A549 (cell line): ENCODE measurements at regions not wholly inside any gene's neighbourhood (a gene's known extent, or its start where the extent isn't known, plus 50 kb on each side); places are given as distances from the start of the nearest gene placed in this dataset.

Experiments used
- ATAC-seq, 2 experiments: fragments of 200-7000 bp in 1 of 2; fragments of >200 bp in 1 of 2; cut with Nextera tagmentation in 1 of 2; cut with Tn5 transposase in 1 of 2; 3 replicates each; pipeline versions ENCODE4 v1.8.0 to v1.9.1; 2018 to 2020; ENCODE audit warnings: mild to moderate bottlenecking in 1 of 2, moderate library complexity in 1 of 2
- CTCF ChIA-PET: fragments of 300-600 bp; sonication (Branson Sonifier 250); formaldehyde crosslinking; extraction: SDS; loops from one replicate; lab custom pipeline; 2021; ENCODE audit warnings: antibody characterized with exemption, inconsistent platforms; lab: Yijun Ruan, JAX
- POLR2A ChIA-PET: fragments of 350-600 bp; formaldehyde crosslinking; extraction: SDS; loops from one replicate; lab custom pipeline; 2021; ENCODE audit warnings: antibody characterized with exemption, inconsistent platforms; lab: Yijun Ruan, JAX
- DNase-seq, 2 experiments: peaks; one replicate each; pipeline versions ENCODE4 v3.0.0 to v3.0.0-alpha.2; 2011 to 2016; ENCODE audit warnings: low read depth in 1 of 2, low spot score in 1 of 2
- FAIRE-seq: peaks from 2 replicates; lab custom pipeline; 2011; peaks lifted over from hg19 to GRCh38; lab: Jason Lieb, UNC
- H3K27ac ChIP-seq, 2 experiments: fragments of >200 bp; sonication (Bioruptor Twin); formaldehyde crosslinking; 3 replicates each; pipeline ENCODE4 v1.5.1; 2016 to 2017
- H3K4me1 ChIP-seq: fragments of >200 bp; sonication (Bioruptor Twin); formaldehyde crosslinking; 3 replicates; pipeline ENCODE4 v1.6.1; 2016
- H3K4me2 ChIP-seq: fragments of >200 bp; sonication (Bioruptor Twin); formaldehyde crosslinking; 3 replicates; pipeline ENCODE4 v1.6.1; 2016
- H3K4me3 ChIP-seq: fragments of >200 bp; sonication (Bioruptor Twin); formaldehyde crosslinking; 3 replicates; pipeline ENCODE4 v1.5.1; 2016
- H3K9me3 ChIP-seq: fragments of >200 bp; sonication (Bioruptor Twin); formaldehyde crosslinking; 3 replicates; pipeline ENCODE4 v1.6.1; 2016
- CBX2 ChIP-seq: fragments of 200-600 bp; sonication (generic); IDR thresholded peaks from 2 replicates; pipeline ENCODE4 v1.6.1; 2016; ENCODE audit warnings: low read depth, mild to moderate bottlenecking, borderline replicate concordance
- CEBPB ChIP-seq, 2 experiments: fragments of >200 bp in 1 of 2; sonication (Bioruptor Twin) in 1 of 2; formaldehyde crosslinking in 1 of 2; IDR thresholded peaks; 2 replicates each; pipeline ENCODE4 v1.6.1; 2012 to 2016
- CHD2 ChIP-seq: fragments of 150-350 bp; IDR thresholded peaks from 2 replicates; pipeline ENCODE4 v1.6.1; 2014; ENCODE audit warnings: low read length; ENCODE audit not compliant: partially characterized antibody
- EHF ChIP-seq: fragments of 250-450 bp; sonication (Bioruptor Pico); IDR thresholded peaks from 2 replicates; pipeline ENCODE4 v1.5.0; 2020; ENCODE audit warnings: mild to moderate bottlenecking
- EHMT2 ChIP-seq: fragments of 200-600 bp; sonication (generic); IDR thresholded peaks from 2 replicates; pipeline ENCODE4 v1.6.1; 2016; ENCODE audit warnings: antibody characterized with exemption, low read depth, mild to moderate bottlenecking, moderate library complexity
- EP300 ChIP-seq, 2 experiments: fragments of >200 bp; sonication (Bioruptor Twin); formaldehyde crosslinking; IDR thresholded peaks; 2 replicates in 1 of 2; 3 replicates in 1 of 2; pipeline ENCODE4 v1.6.1; 2016 to 2017
- ESRRA ChIP-seq: fragments of 150-350 bp; IDR thresholded peaks from 2 replicates; pipeline ENCODE4 v1.6.1; 2014; ENCODE audit warnings: mild to moderate bottlenecking, low read length, borderline replicate concordance
- FOSB ChIP-seq: fragments of 250-450 bp; sonication (Bioruptor Pico); IDR thresholded peaks from 2 replicates; pipeline ENCODE4 v1.5.0; 2020; ENCODE audit warnings: mild to moderate bottlenecking, moderate library complexity
- JUN ChIP-seq, 2 experiments: fragments of >200 bp; sonication (Bioruptor Twin); formaldehyde crosslinking; IDR thresholded peaks; 2 replicates in 1 of 2; 3 replicates in 1 of 2; pipeline ENCODE4 v1.6.1; 2016 to 2017
- MAFK ChIP-seq: fragments of 450-650 bp; IDR thresholded peaks from 2 replicates; pipeline ENCODE4 v1.6.1; 2014; ENCODE audit not compliant: partially characterized antibody
- MAZ ChIP-seq: fragments of 150-350 bp; IDR thresholded peaks from 2 replicates; pipeline ENCODE4 v1.6.1; 2014; ENCODE audit warnings: antibody characterized with exemption, low read depth, low read length, borderline replicate concordance
- MYC ChIP-seq: IDR thresholded peaks from 2 replicates; pipeline ENCODE4 v1.6.1; 2012; ENCODE audit warnings: mild to moderate bottlenecking, inconsistent platforms, low read length, improper control_type of control experiment, borderline replicate concordance
- PHF8 ChIP-seq: fragments of 200-600 bp; sonication (generic); IDR thresholded peaks from 2 replicates; pipeline ENCODE4 v1.6.1; 2016; ENCODE audit warnings: low read depth, mild to moderate bottlenecking, antibody characterized with exemption, moderate library complexity, borderline replicate concordance
- POLR2A ChIP-seq: IDR thresholded peaks from 2 replicates; pipeline ENCODE4 v1.6.1; 2012; ENCODE audit warnings: mild to moderate bottlenecking, low read length
- RARB ChIP-seq: fragments of 250-450 bp; sonication (Bioruptor Pico); IDR thresholded peaks from 2 replicates; pipeline ENCODE4 v1.8.0; 2021; ENCODE audit warnings: mild to moderate bottlenecking, moderate library complexity
- TFCP2L1 ChIP-seq: fragments of 250-450 bp; sonication (Bioruptor Pico); IDR thresholded peaks from 2 replicates; pipeline ENCODE4 v1.5.0; 2021; ENCODE audit warnings: mild to moderate bottlenecking
- ZFP36 ChIP-seq: fragments of 450-650 bp; IDR thresholded peaks from 2 replicates; pipeline ENCODE4 v1.6.1; 2014; ENCODE audit warnings: borderline replicate concordance; ENCODE audit not compliant: partially characterized antibody
- ZNF302 ChIP-seq: fragments of 250-450 bp; sonication (Bioruptor Pico); IDR thresholded peaks from 2 replicates; pipeline ENCODE4 v1.9.0; 2021; ENCODE audit warnings: inconsistent platforms, mild to moderate bottlenecking, moderate library complexity
- WGBS: methylation state at CpG from one replicate; pipeline ENCODE4 v1.1.6; 2017; ENCODE audit errors: missing lambda C conversion rate; 5-methylcytosine and 5-hydroxymethylcytosine counted together
- TF ChIP-seq, protein P1 (sequence below): fragments of 250-450 bp; sonication (Bioruptor Pico); IDR thresholded peaks from 2 replicates; pipeline ENCODE4 v1.5.0; 2020; ENCODE audit warnings: low read depth, mild to moderate bottlenecking, moderate library complexity
- TF ChIP-seq, protein P2 (sequence below): fragments of 200-600 bp; sonication (generic); IDR thresholded peaks from 2 replicates; pipeline ENCODE4 v1.6.1; 2016; ENCODE audit warnings: antibody characterized with exemption, mild to moderate bottlenecking, moderate library complexity
- TF ChIP-seq, protein P3 (sequence below): fragments of 450-650 bp; IDR thresholded peaks from 2 replicates; pipeline ENCODE4 v1.6.1; 2014; ENCODE audit warnings: antibody characterized with exemption
- TF ChIP-seq, protein P4 (sequence below): fragments of >200 bp; sonication (Bioruptor Twin); formaldehyde crosslinking; IDR thresholded peaks from 3 replicates; pipeline ENCODE4 v1.5.1; 2016

DNA sequence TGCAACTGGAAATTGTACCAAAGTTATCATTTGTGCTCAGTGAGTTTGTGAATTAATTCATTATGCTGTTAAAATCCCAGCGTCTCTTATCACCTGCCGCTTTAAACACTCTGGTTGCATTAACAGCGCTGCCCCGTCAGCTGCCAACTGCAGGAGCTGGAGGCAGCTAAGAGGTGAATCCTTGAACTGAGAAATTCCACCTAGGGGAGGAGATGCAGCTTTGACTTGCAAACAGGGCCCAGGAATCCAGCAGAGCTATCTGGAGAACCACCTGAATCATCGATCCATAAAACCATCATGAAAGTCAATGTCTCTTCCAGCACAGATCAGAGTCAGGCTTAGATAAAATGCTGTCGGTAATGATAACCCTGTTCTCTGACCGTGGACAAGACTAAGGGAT lies 140.7 kb upstream of the PTBP2 start:
- DNase-seq (no peak), ATAC-seq (no peak), FAIRE-seq (no peak)
- Histone ChIP-seq H3K9me3 (no peaks in the 10 kb centered on the region), H3K4me2 (no peak overlapping the region), H3K4me1 (no peaks in the 10 kb centered on the region), H3K27ac (no peak overlapping the region), H3K4me3 (no peak overlapping the region)
- POLR2A ChIA-PET: no interaction called here
- CTCF ChIA-PET: no interaction called here
- no peak for TF ChIP-seq CHD2
- TF ChIP-seq EHF: no peak
- TF ChIP-seq ESRRA: no peak
- no peak for TF ChIP-seq EHMT2
- no peak for TF ChIP-seq ZFP36
- TF ChIP-seq, protein P1, sequence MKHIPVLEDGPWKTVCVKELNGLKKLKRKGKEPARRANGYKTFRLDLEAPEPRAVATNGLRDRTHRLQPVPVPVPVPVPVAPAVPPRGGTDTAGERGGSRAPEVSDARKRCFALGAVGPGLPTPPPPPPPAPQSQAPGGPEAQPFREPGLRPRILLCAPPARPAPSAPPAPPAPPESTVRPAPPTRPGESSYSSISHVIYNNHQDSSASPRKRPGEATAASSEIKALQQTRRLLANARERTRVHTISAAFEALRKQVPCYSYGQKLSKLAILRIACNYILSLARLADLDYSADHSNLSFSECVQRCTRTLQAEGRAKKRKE: no peak
- TF ChIP-seq, protein P2, sequence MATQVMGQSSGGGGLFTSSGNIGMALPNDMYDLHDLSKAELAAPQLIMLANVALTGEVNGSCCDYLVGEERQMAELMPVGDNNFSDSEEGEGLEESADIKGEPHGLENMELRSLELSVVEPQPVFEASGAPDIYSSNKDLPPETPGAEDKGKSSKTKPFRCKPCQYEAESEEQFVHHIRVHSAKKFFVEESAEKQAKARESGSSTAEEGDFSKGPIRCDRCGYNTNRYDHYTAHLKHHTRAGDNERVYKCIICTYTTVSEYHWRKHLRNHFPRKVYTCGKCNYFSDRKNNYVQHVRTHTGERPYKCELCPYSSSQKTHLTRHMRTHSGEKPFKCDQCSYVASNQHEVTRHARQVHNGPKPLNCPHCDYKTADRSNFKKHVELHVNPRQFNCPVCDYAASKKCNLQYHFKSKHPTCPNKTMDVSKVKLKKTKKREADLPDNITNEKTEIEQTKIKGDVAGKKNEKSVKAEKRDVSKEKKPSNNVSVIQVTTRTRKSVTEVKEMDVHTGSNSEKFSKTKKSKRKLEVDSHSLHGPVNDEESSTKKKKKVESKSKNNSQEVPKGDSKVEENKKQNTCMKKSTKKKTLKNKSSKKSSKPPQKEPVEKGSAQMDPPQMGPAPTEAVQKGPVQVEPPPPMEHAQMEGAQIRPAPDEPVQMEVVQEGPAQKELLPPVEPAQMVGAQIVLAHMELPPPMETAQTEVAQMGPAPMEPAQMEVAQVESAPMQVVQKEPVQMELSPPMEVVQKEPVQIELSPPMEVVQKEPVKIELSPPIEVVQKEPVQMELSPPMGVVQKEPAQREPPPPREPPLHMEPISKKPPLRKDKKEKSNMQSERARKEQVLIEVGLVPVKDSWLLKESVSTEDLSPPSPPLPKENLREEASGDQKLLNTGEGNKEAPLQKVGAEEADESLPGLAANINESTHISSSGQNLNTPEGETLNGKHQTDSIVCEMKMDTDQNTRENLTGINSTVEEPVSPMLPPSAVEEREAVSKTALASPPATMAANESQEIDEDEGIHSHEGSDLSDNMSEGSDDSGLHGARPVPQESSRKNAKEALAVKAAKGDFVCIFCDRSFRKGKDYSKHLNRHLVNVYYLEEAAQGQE: no peak
- TF ChIP-seq ZNF302 (CRISPR knock-in tag): no peak
- TF ChIP-seq, protein P3, sequence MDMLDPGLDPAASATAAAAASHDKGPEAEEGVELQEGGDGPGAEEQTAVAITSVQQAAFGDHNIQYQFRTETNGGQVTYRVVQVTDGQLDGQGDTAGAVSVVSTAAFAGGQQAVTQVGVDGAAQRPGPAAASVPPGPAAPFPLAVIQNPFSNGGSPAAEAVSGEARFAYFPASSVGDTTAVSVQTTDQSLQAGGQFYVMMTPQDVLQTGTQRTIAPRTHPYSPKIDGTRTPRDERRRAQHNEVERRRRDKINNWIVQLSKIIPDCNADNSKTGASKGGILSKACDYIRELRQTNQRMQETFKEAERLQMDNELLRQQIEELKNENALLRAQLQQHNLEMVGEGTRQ: no peak
- no peak for TF ChIP-seq MAZ
- no peak for TF ChIP-seq CBX2
- TF ChIP-seq POLR2A: no peak
- TF ChIP-seq MYC: no peak
- TF ChIP-seq FOSB (CRISPR knock-in tag): no peak
- no peak for TF ChIP-seq TFCP2L1
- WGBS: 76% methylated on average over 7 of the region's 7 CpGs

DNA sequence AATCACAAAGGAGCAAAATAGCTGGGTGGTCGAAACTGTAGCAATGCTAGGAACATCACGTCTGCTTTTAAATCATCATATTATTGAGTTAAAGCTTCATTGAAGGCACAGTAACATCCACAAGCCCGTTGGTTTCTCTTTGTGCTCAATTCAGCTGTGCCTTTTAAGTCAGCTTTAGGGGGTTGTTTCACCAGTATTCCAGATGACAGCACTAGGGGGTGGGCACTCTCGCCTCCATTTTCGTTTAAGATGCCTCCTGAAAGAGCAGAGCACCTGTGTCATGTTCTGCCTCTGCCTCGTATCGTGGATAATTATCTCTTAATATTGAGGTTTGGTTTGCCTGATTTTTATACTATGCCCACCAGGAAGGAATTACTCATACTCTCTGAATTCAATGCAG lies 139.8 kb upstream of the PTBP2 start:
- CTCF ChIA-PET: no interaction called here
- TF ChIP-seq, protein P4, sequence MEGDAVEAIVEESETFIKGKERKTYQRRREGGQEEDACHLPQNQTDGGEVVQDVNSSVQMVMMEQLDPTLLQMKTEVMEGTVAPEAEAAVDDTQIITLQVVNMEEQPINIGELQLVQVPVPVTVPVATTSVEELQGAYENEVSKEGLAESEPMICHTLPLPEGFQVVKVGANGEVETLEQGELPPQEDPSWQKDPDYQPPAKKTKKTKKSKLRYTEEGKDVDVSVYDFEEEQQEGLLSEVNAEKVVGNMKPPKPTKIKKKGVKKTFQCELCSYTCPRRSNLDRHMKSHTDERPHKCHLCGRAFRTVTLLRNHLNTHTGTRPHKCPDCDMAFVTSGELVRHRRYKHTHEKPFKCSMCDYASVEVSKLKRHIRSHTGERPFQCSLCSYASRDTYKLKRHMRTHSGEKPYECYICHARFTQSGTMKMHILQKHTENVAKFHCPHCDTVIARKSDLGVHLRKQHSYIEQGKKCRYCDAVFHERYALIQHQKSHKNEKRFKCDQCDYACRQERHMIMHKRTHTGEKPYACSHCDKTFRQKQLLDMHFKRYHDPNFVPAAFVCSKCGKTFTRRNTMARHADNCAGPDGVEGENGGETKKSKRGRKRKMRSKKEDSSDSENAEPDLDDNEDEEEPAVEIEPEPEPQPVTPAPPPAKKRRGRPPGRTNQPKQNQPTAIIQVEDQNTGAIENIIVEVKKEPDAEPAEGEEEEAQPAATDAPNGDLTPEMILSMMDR: no peak
- TF ChIP-seq PHF8: no peak
- TF ChIP-seq EP300 (IDR thresholded peaks at IDR 0.05): no peak
- TF ChIP-seq MAFK: no peak
- no peak for TF ChIP-seq CEBPB (IDR thresholded peaks at IDR 0.05)
- TF ChIP-seq RARB (CRISPR knock-in tag): no peak
- TF ChIP-seq JUN (IDR thresholded peaks at IDR 0.05): no peak
- no peaks in the 10 kb centered on the region for H3K9me3 ChIP-seq
- FAIRE-seq (no peak), ATAC-seq (no peak), DNase-seq (no peak)
- 29% methylated on average over 7 of the region's 7 CpGs for WGBS
- H3K4me1 ChIP-seq: no peaks in the 10 kb centered on the region
- H3K4me3 ChIP-seq: no peak overlapping the region
- no peak overlapping the region for H3K4me2 ChIP-seq
- POLR2A ChIA-PET: no interaction called here
- H3K27ac ChIP-seq: no peak overlapping the region
